Spleen (tissue), 11 donors: ENCODE measurements at regions not wholly inside any gene's neighbourhood (a gene's known extent, or its start where the extent isn't known, plus 50 kb on each side); places are given as distances from the start of the nearest gene placed in this dataset.

Source experiments
- DNase-seq: peaks from one replicate; pipeline ENCODE4 v3.0.0-alpha.2; 2020
- H3K27ac ChIP-seq, 8 donors: fragments of 200-600 bp; sonication (generic) in 7 of 8; 1 replicate in 4 of 8; 2 replicates in 4 of 8; pipeline versions ENCODE4 v1.5.0 to v1.8.0; 2016 to 2021; ENCODE audit warnings: inconsistent platforms in 4 of 8, mild to moderate bottlenecking in 4 of 8, moderate library complexity in 1 of 8
- H3K27me3 ChIP-seq, 7 donors: fragments of 200-600 bp; sonication (generic) in 6 of 7; replicated peaks in 1 of 7; 1 replicate in 4 of 7; 2 replicates in 3 of 7; pipeline versions ENCODE4 v1.5.0 to v1.8.0; 2016 to 2021; ENCODE audit warnings: inconsistent platforms in 3 of 7, mild to moderate bottlenecking in 1 of 7
- H3K36me3 ChIP-seq, 6 donors: fragments of 200-600 bp; sonication (generic) in 5 of 6; 1 replicate in 4 of 6; 2 replicates in 2 of 6; pipeline versions ENCODE4 v1.5.0 to v1.8.0; 2016 to 2021; ENCODE audit warnings: inconsistent platforms in 2 of 6
- H3K4me1 ChIP-seq, 6 donors: fragments of 200-600 bp; sonication (generic) in 5 of 6; 1 replicate in 3 of 6; 2 replicates in 3 of 6; pipeline versions ENCODE4 v1.5.0 to v1.8.0; 2016 to 2021; ENCODE audit warnings: inconsistent platforms in 3 of 6
- H3K4me3 ChIP-seq, 8 donors: fragments of 200-600 bp; sonication (generic) in 7 of 8; 1 replicate in 4 of 8; 2 replicates in 4 of 8; pipeline versions ENCODE4 v1.5.0 to v1.8.0; 2016 to 2021; ENCODE audit warnings: inconsistent platforms in 4 of 8, mild to moderate bottlenecking in 4 of 8, moderate library complexity in 2 of 8
- H3K9me3 ChIP-seq, 8 donors: fragments of 200-600 bp; sonication (generic) in 7 of 8; 1 replicate in 4 of 8; 2 replicates in 4 of 8; pipeline versions ENCODE4 v1.5.0 to v1.8.0; 2016 to 2021; ENCODE audit warnings: inconsistent platforms in 4 of 8
- POLR2A ChIP-seq, 3 donors: fragments of 450-650 bp; IDR thresholded peaks; one replicate each; pipeline ENCODE4 v1.5.1; 2017; ENCODE audit warnings: antibody characterized with exemption in 3 of 3, mild to moderate bottlenecking in 1 of 3
- POLR2AphosphoS5 ChIP-seq, 3 donors: sonication (generic); formaldehyde crosslinking; IDR thresholded peaks; one replicate each; pipeline ENCODE4 v1.5.1; 2017; ENCODE audit warnings: antibody characterized with exemption in 3 of 3
- WGBS, 5 donors: extraction: QIAGEN DNeasy Blood & Tissue Kit in 3 of 5; methylation state at CpG; one replicate each; pipeline versions ENCODE4 v1.1.5 to v1.1.7; 2013 to 2018; 5-methylcytosine and 5-hydroxymethylcytosine counted together
- intact Hi-C: fragments of 100-400 bp; cut with DNase I; formaldehyde crosslinking; loops from one replicate; pipeline ENCODE4 v1.15.0; 2023; ENCODE audit warnings: low total_unique reads
- TF ChIP-seq, protein P1 (sequence below), 11 experiments: fragments of 200-600 bp in 7 of 11; fragments of 450-650 bp in 4 of 11; sonication (generic) in 4 of 11; IDR thresholded peaks in 8 of 11; conservative IDR thresholded peaks in 3 of 11; 1 replicate in 7 of 11; 2 replicates in 4 of 11; pipeline versions ENCODE4 v1.4.0 to v1.8.0; 2016 to 2021; ENCODE audit warnings: antibody characterized with exemption in 11 of 11, inconsistent platforms in 4 of 11, mild to moderate bottlenecking in 1 of 11
- donor health status: healthy with polysubstance abuse.
- donor health status: DM: no; HTN: no; CAD: no; lungs with moderate emphysema.
- donor health status: DM: no; HTN: no; CAD: no.
- donor health status: Bipolar disorder and iron deficiency.
- donor health status: healthy.
- donor health status: DM: no; HTN: no; CAD: no.
- donor health status: DM: yes; HTN: yes; CAD: no.

GRCh38 chr16:66254751-66255150, 111.7 kb upstream of the CDH5 start:
- no peak overlapping the region for H3K4me3 ChIP-seq
- intact Hi-C loops, result no loop called here
- no peak overlapping the region for H3K27ac ChIP-seq
- H3K4me1 ChIP-seq, result peaks cover 0 to 10% (median 6%) of the 10 kb centered on the region in 6 donors
- H3K9me3 ChIP-seq, result no peaks in the 10 kb centered on the region
- no peak for TF ChIP-seq POLR2A (IDR thresholded peaks at IDR 0.05)
- TF ChIP-seq, protein P1, sequence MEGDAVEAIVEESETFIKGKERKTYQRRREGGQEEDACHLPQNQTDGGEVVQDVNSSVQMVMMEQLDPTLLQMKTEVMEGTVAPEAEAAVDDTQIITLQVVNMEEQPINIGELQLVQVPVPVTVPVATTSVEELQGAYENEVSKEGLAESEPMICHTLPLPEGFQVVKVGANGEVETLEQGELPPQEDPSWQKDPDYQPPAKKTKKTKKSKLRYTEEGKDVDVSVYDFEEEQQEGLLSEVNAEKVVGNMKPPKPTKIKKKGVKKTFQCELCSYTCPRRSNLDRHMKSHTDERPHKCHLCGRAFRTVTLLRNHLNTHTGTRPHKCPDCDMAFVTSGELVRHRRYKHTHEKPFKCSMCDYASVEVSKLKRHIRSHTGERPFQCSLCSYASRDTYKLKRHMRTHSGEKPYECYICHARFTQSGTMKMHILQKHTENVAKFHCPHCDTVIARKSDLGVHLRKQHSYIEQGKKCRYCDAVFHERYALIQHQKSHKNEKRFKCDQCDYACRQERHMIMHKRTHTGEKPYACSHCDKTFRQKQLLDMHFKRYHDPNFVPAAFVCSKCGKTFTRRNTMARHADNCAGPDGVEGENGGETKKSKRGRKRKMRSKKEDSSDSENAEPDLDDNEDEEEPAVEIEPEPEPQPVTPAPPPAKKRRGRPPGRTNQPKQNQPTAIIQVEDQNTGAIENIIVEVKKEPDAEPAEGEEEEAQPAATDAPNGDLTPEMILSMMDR (IDR thresholded peaks at IDR 0.05 in 8 of 11, conservative IDR thresholded peaks at IDR 0.05 in 3 of 11), result no peak
- TF ChIP-seq POLR2AphosphoS5 (IDR thresholded peaks at IDR 0.05), result no peak
- WGBS, 5 donors, result 66 to 90% (median 83%) methylated on average over 2 of the region's 2 CpGs
- DNase-seq, result no peak
- peaks cover 0 to 13% (median 0%) of the 10 kb centered on the region in 7 donors for H3K27me3 ChIP-seq
- no peaks in the 10 kb centered on the region for H3K36me3 ChIP-seq

- Histone ChIP-seq H3K36me3 (no peaks in the 10 kb centered on the region), H3K4me1 (peaks cover 0 to 10% (median 6%) of the 10 kb centered on the region in 6 donors), H3K9me3 (no peaks in the 10 kb centered on the region), H3K27me3 (peaks cover 0 to 13% (median 0%) of the 10 kb centered on the region in 7 donors), H3K27ac (no peak overlapping the region), H3K4me3 (no peak overlapping the region)
- intact Hi-C loops, result no loop called here
- WGBS, 5 donors, result 79 to 96% (median 87%) methylated on average over 2 of the region's 2 CpGs
- DNase-seq, result no peak
- TF ChIP-seq POLR2A (IDR thresholded peaks at IDR 0.05) (no peak), POLR2AphosphoS5 (IDR thresholded peaks at IDR 0.05) (no peak)
- TF ChIP-seq, protein P1 (IDR thresholded peaks at IDR 0.05 in 8 of 11, conservative IDR thresholded peaks at IDR 0.05 in 3 of 11), result no peak
Measured at GRCh38 chr16:66254106-66254505, 112.4 kb upstream of the CDH5 start.

- TF ChIP-seq POLR2AphosphoS5 (IDR thresholded peaks at IDR 0.05) (no peak), POLR2A (IDR thresholded peaks at IDR 0.05) (no peak)
- TF ChIP-seq, protein P1 (IDR thresholded peaks at IDR 0.05 in 8 of 11, conservative IDR thresholded peaks at IDR 0.05 in 3 of 11), result no peak
- WGBS, 5 donors, result 75 to 86% (median 79%) methylated on average over 6 of the region's 6 CpGs
- no peaks in the 10 kb centered on the region for H3K36me3 ChIP-seq
- intact Hi-C loops, result no loop called here
- H3K27me3 ChIP-seq, result peaks cover 0 to 13% (median 0%) of the 10 kb centered on the region in 7 donors
- no peak for DNase-seq
- no peaks in the 10 kb centered on the region for H3K9me3 ChIP-seq
- H3K4me3 ChIP-seq, result no peak overlapping the region
- H3K4me1 ChIP-seq, result peaks cover 0 to 10% (median 6%) of the 10 kb centered on the region in 6 donors
- H3K27ac ChIP-seq, result peak overlapping the region in 6 of 8 donors; percentile 13 to 47 (median 38)
Measured at GRCh38 chr16:66251476-66252160, 114.9 kb upstream of the CDH5 start.

GRCh38 chr16:66250686-66251431, 115.6 kb upstream of the CDH5 start:
- Histone ChIP-seq H3K4me3 (no peak overlapping the region), H3K9me3 (no peaks in the 10 kb centered on the region), H3K4me1 (peaks cover 0 to 10% (median 6%) of the 10 kb centered on the region in 6 donors), H3K27ac (peak overlapping the region in 7 of 8 donors; percentile 13 to 47 (median 36)), H3K36me3 (no peaks in the 10 kb centered on the region), H3K27me3 (peaks cover 0 to 13% (median 0%) of the 10 kb centered on the region in 7 donors)
- DNase-seq, result no peak
- TF ChIP-seq, protein P1 (IDR thresholded peaks at IDR 0.05 in 8 of 11, conservative IDR thresholded peaks at IDR 0.05 in 3 of 11), result no peak
- TF ChIP-seq POLR2A (IDR thresholded peaks at IDR 0.05), result no peak
- no peak for TF ChIP-seq POLR2AphosphoS5 (IDR thresholded peaks at IDR 0.05)
- intact Hi-C loops, result no loop called here
- 54 to 72% (median 66%) methylated on average over 9 to 10 of the region's 10 CpGs for WGBS, 5 donors
